Adrenal gland (tissue), 5 donors: ENCODE measurements at regions not wholly inside any gene's neighbourhood (a gene's known extent, or its start where the extent isn't known, plus 50 kb on each side); places are given as distances from the start of the nearest gene placed in this dataset.

Experiments used
- CTCF ChIP-seq, 6 experiments: fragments of 450-650 bp in 4 of 6; fragments of 200-600 bp in 2 of 6; sonication (generic) in 1 of 6; IDR thresholded peaks; 1 replicate in 5 of 6; 2 replicates in 1 of 6; pipeline versions ENCODE4 v1.5.1 to v1.8.0; 2016 to 2021; ENCODE audit warnings: antibody characterized with exemption in 6 of 6, mild to moderate bottlenecking in 2 of 6, moderate library complexity in 1 of 6
- POLR2A ChIP-seq, 2 donors: fragments of 450-650 bp; IDR thresholded peaks; one replicate each; pipeline ENCODE4 v1.6.1; 2017; ENCODE audit warnings: antibody characterized with exemption in 2 of 2, mild to moderate bottlenecking in 2 of 2, moderate library complexity in 1 of 2
- donor health status: DM: no; HTN: no; CAD: no.

GRCh38 chr6:51077821-51078518 is 259.3 kb downstream of the TFAP2B start:
- TF ChIP-seq CTCF (IDR thresholded peaks at IDR 0.05) (no peak), POLR2A (IDR thresholded peaks at IDR 0.05) (no peak)
